H1 (cell line): ENCODE measurements at regions not wholly inside any gene's neighbourhood (a gene's known extent, or its start where the extent isn't known, plus 50 kb on each side); places are given as distances from the start of the nearest gene placed in this dataset.

Source experiments
- CTCF ChIA-PET: fragments of 300-600 bp; sonication (Branson Sonifier 250); formaldehyde crosslinking; loops from one replicate; lab custom pipeline; 2021; ENCODE audit not compliant: partially characterized antibody; lab: Charles Lee
- POLR2A ChIA-PET: fragments of 300-600 bp; sonication (Branson Sonifier 250); formaldehyde crosslinking; loops from one replicate; lab custom pipeline; 2021; ENCODE audit warnings: inconsistent platforms; ENCODE audit not compliant: partially characterized antibody; lab: Charles Lee
- DNase-seq, 2 experiments: peaks; one replicate each; pipeline versions ENCODE4 v3.0.0 to v3.0.0-alpha.2; 2010 to 2022; ENCODE audit warnings: low spot score in 2 of 2, low read depth in 1 of 2, mixed read lengths in 1 of 2
- FAIRE-seq: peaks from 2 replicates; lab custom pipeline; 2011; peaks lifted over from hg19 to GRCh38; lab: Jason Lieb, UNC
- H2AFZ ChIP-seq: 2 replicates; pipeline ENCODE4 v1.8.1; 2012; ENCODE audit warnings: low read length, inconsistent platforms
- H2AK5ac ChIP-seq: 2 replicates; pipeline ENCODE4 v1.6.1; 2013; ENCODE audit warnings: low read depth, low read length
- H2BK120ac ChIP-seq: replicated peaks from 2 replicates; pipeline ENCODE3; 2013; ENCODE audit warnings: low read depth, low read length, inconsistent platforms
- H2BK12ac ChIP-seq: 2 replicates; pipeline ENCODE4 v1.6.1; 2013; ENCODE audit warnings: low read depth, low read length
- H2BK15ac ChIP-seq: 2 replicates; pipeline ENCODE4 v1.6.1; 2013; ENCODE audit warnings: low read length
- H2BK20ac ChIP-seq: 2 replicates; pipeline ENCODE4 v1.6.1; 2013; ENCODE audit warnings: low read length
- H2BK5ac ChIP-seq: 2 replicates; pipeline ENCODE4 v1.6.1; 2013; ENCODE audit warnings: low read depth, low read length
- H3K14ac ChIP-seq: 2 replicates; pipeline ENCODE4 v1.6.1; 2013; ENCODE audit warnings: inconsistent platforms; ENCODE audit not compliant: insufficient read length
- H3K18ac ChIP-seq: 2 replicates; pipeline ENCODE4 v1.6.1; 2013; ENCODE audit warnings: low read length; ENCODE audit errors: extremely low read depth
- H3K23ac ChIP-seq: 2 replicates; pipeline ENCODE4 v1.6.1; 2013; ENCODE audit warnings: inconsistent platforms; ENCODE audit not compliant: insufficient read length
- H3K23me2 ChIP-seq: 2 replicates; pipeline ENCODE4 v1.6.1; 2013; ENCODE audit warnings: low read depth, low read length
- H3K27ac ChIP-seq: 2 replicates; pipeline ENCODE4 v1.6.1; 2011; ENCODE audit warnings: low read depth, low read length, inconsistent platforms
- H3K27me3 ChIP-seq, 4 experiments: replicated peaks in 1 of 4; 1 replicate in 1 of 4; 2 replicates in 3 of 4; pipeline versions ENCODE4 v1.6.1 to v1.8.1; 2011 to 2013; ENCODE audit warnings: low read length in 3 of 4, mild to moderate bottlenecking in 3 of 4, inconsistent platforms in 2 of 4, mixed read lengths in 2 of 4, moderate library complexity in 1 of 4; ENCODE audit not compliant: control insufficient read depth in 3 of 4, insufficient read depth in 3 of 4; ENCODE audit errors: extremely low read depth in 1 of 4
- H3K36me3 ChIP-seq, 4 experiments: 2 replicates each; pipeline versions ENCODE4 v1.6.1 to v1.8.1; 2011 to 2013; ENCODE audit warnings: mild to moderate bottlenecking in 4 of 4, low read length in 3 of 4, moderate library complexity in 2 of 4, control low read depth in 1 of 4, inconsistent platforms in 1 of 4; ENCODE audit not compliant: insufficient read depth in 4 of 4, control insufficient read depth in 2 of 4
- H3K4ac ChIP-seq: replicated peaks from 2 replicates; pipeline ENCODE3; 2013; ENCODE audit warnings: low read length, low read depth, mixed read lengths, inconsistent platforms; ENCODE audit not compliant: insufficient read length
- H3K4me1 ChIP-seq, 4 experiments: replicated peaks in 1 of 4; 1 replicate in 1 of 4; 2 replicates in 3 of 4; pipeline versions ENCODE4 v1.6.1 to v1.8.1; 2011 to 2013; ENCODE audit warnings: low read length in 3 of 4, inconsistent platforms in 2 of 4, mixed read lengths in 1 of 4; ENCODE audit not compliant: insufficient read depth in 4 of 4, control insufficient read depth in 3 of 4
- H3K4me2 ChIP-seq, 2 experiments: 2 replicates each; pipeline versions ENCODE4 v1.6.1 to v1.8.1; 2011 to 2013; ENCODE audit warnings: low read depth in 2 of 2, low read length in 2 of 2, control low read depth in 1 of 2, inconsistent platforms in 1 of 2, mild to moderate bottlenecking in 1 of 2; ENCODE audit not compliant: insufficient read depth in 1 of 2
- H3K4me3 ChIP-seq, 4 experiments: fragments of 200-600, 300-600 bp in 1 of 4; sonication (generic), shearing (Covaris generic), sonication (Bioruptor Twin) in 1 of 4; 2 replicates each; pipeline versions ENCODE4 v1.5.1 to v1.8.1; 2011 to 2016; ENCODE audit warnings: low read length in 4 of 4, low read depth in 3 of 4, control low read depth in 2 of 4, inconsistent platforms in 2 of 4, mild to moderate bottlenecking in 2 of 4, mixed read lengths in 1 of 4, moderate library complexity in 1 of 4; ENCODE audit not compliant: insufficient read depth in 2 of 4; ENCODE audit errors: extremely low read depth in 1 of 4
- H3K56ac ChIP-seq: replicated peaks from 2 replicates; pipeline ENCODE3; 2013; ENCODE audit warnings: low read depth, mild to moderate bottlenecking, mixed read lengths, low read length, inconsistent platforms; ENCODE audit not compliant: insufficient read length
- H3K79me1 ChIP-seq: 2 replicates; pipeline ENCODE4 v1.6.1; 2013; ENCODE audit warnings: low read depth, low read length, control low read depth
- H3K79me2 ChIP-seq, 2 experiments: 2 replicates each; pipeline versions ENCODE4 v1.6.1 to v1.8.1; 2012 to 2013; ENCODE audit warnings: low read length in 2 of 2, mild to moderate bottlenecking in 2 of 2, inconsistent platforms in 1 of 2; ENCODE audit not compliant: insufficient read depth in 2 of 2, control insufficient read depth in 1 of 2
- H3K9ac ChIP-seq, 4 experiments: replicated peaks in 1 of 4; 1 replicate in 1 of 4; 2 replicates in 3 of 4; pipeline versions ENCODE4 v1.6.1 to v1.8.1; 2011 to 2013; ENCODE audit warnings: low read depth in 3 of 4, low read length in 3 of 4, control low read depth in 2 of 4, mild to moderate bottlenecking in 2 of 4, moderate library complexity in 2 of 4, inconsistent platforms in 1 of 4; ENCODE audit errors: extremely low read depth in 1 of 4
- H3K9me3 ChIP-seq, 2 experiments: 2 replicates each; pipeline versions ENCODE4 v1.6.1 to v1.8.1; 2012 to 2013; ENCODE audit warnings: mild to moderate bottlenecking in 2 of 2, moderate library complexity in 2 of 2, control low read depth in 1 of 2, inconsistent platforms in 1 of 2, low read depth in 1 of 2, low read length in 1 of 2, mixed read lengths in 1 of 2; ENCODE audit not compliant: insufficient read depth in 2 of 2
- H4K20me1 ChIP-seq, 2 experiments: replicated peaks in 1 of 2; 2 replicates each; pipeline versions ENCODE3 to v1.8.1; 2011 to 2013; ENCODE audit warnings: inconsistent platforms in 2 of 2, low read length in 2 of 2, mild to moderate bottlenecking in 1 of 2; ENCODE audit not compliant: insufficient read depth in 2 of 2, control insufficient read depth in 1 of 2
- H4K5ac ChIP-seq: 2 replicates; pipeline ENCODE4 v1.6.1; 2013; ENCODE audit warnings: low read length, low read depth, mixed read lengths, inconsistent platforms; ENCODE audit not compliant: insufficient read length
- H4K8ac ChIP-seq: 2 replicates; pipeline ENCODE4 v1.8.0; 2013; ENCODE audit warnings: mild to moderate bottlenecking, moderate library complexity, low read length, inconsistent platforms; ENCODE audit not compliant: insufficient read depth; ENCODE audit errors: extremely low read depth
- H4K91ac ChIP-seq: replicated peaks from 2 replicates; pipeline ENCODE3; 2013; ENCODE audit warnings: low read length, mixed read lengths, inconsistent platforms; ENCODE audit not compliant: insufficient read length
- E2F6 ChIP-seq: IDR thresholded peaks from 2 replicates; pipeline ENCODE4 v1.6.1; 2012; ENCODE audit warnings: inconsistent platforms
- EZH2 ChIP-seq: fragments of 200-600 bp; sonication (generic); IDR thresholded peaks from 2 replicates; pipeline ENCODE4 v1.7.1; 2012; ENCODE audit warnings: low read depth, mild to moderate bottlenecking, moderate library complexity, low read length, inconsistent platforms; ENCODE audit not compliant: severe bottlenecking
- WGBS, 2 experiments: shearing (Covaris generic) in 1 of 2; methylation state at CpG; one replicate each; pipeline versions ENCODE4 v1.1.6 to v1.1.7; 2013 to 2015; ENCODE audit warnings: low lambda C conversion rate in 2 of 2, mixed read lengths in 2 of 2, inconsistent platforms in 1 of 2, low coverage in 1 of 2, missing lambda C conversion rate in 1 of 2; ENCODE audit not compliant: insufficient replicate concordance in 2 of 2, insufficient coverage in 1 of 2, insufficient read length in 1 of 2; ENCODE audit errors: extremely low coverage in 1 of 2, missing lambda C conversion rate in 1 of 2; 5-methylcytosine and 5-hydroxymethylcytosine counted together

GRCh38 chr3:65098400-65098799, 410.6 kb upstream of the ADAMTS9 start:
- H4K8ac ChIP-seq, result no peak overlapping the region
- no peak overlapping the region for H3K23ac ChIP-seq
- H3K9me3 ChIP-seq, result no peaks in the 10 kb centered on the region
- H4K91ac ChIP-seq, result no peak overlapping the region
- no peaks in the 10 kb centered on the region for H3K27me3 ChIP-seq
- no peak overlapping the region for H3K4me2 ChIP-seq
- no peak overlapping the region for H3K9ac ChIP-seq
- H3K4me1 ChIP-seq, result 0 out of 7 replicates have a peak, but pooled peaks cover 0 to 3% (median 0%) of the 10 kb centered on the region in 4 experiments
- H3K27ac ChIP-seq, result no peak overlapping the region
- H3K79me1 ChIP-seq, result no peaks in the 10 kb centered on the region
- no peaks in the 10 kb centered on the region for H4K20me1 ChIP-seq
- no peak overlapping the region for H2BK12ac ChIP-seq
- ChIA-PET POLR2A (no interaction called here), CTCF (interaction anchor here (0.6 kb wide), 1 partner anchor 73 kb away, joined by 3 read pairs; no protein-coding TSS in a partner anchor)
- H4K5ac ChIP-seq, result no peak overlapping the region
- FAIRE-seq (no peak), DNase-seq (no peak)
- TF ChIP-seq EZH2 (no peak), E2F6 (peak; percentile 29; the same call in 1 of the 2 replicates)
- H2BK120ac ChIP-seq, result no peak overlapping the region
- H3K4me3 ChIP-seq, result no peak overlapping the region
- 64 to 100% methylated on average over 1 to 5 of the region's 5 CpGs for WGBS, 2 experiments
- no peak overlapping the region for H3K18ac ChIP-seq
- no peak overlapping the region for H2AK5ac ChIP-seq
- H3K23me2 ChIP-seq, result no peaks in the 10 kb centered on the region
- no peak overlapping the region for H2BK15ac ChIP-seq
- H3K36me3 ChIP-seq, result no peaks in the 10 kb centered on the region
- H3K4ac ChIP-seq, result no peak overlapping the region
- no peak overlapping the region for H2BK20ac ChIP-seq
- no peak overlapping the region for H2BK5ac ChIP-seq
- no peak overlapping the region for H3K14ac ChIP-seq
- no peak overlapping the region for H3K56ac ChIP-seq
- no peak overlapping the region for H2AFZ ChIP-seq
- no peaks in the 10 kb centered on the region for H3K79me2 ChIP-seq
